SK-N-SH treated with all-trans-retinoic acid at 6 μM for 48 hours (cell line): ENCODE measurements at regions not wholly inside any gene's neighbourhood (a gene's known extent, or its start where the extent isn't known, plus 50 kb on each side); places are given as distances from the start of the nearest gene placed in this dataset.

Source experiments
- ATAC-seq: fragments of 200-7000 bp; cut with Tn5 transposase; 3 replicates; pipeline ENCODE4 v1.9.1; 2020; ENCODE audit warnings: mild to moderate bottlenecking, moderate library complexity
- ARNTL ChIP-seq: fragments of 450-650 bp; formaldehyde crosslinking; IDR thresholded peaks from 2 replicates; pipeline ENCODE4 v1.5.0; 2020; ENCODE audit warnings: low read depth, mild to moderate bottlenecking, moderate library complexity, borderline replicate concordance
- BACH2 ChIP-seq: fragments of 250-450 bp; sonication (Bioruptor Pico); IDR thresholded peaks from 2 replicates; pipeline ENCODE4 v1.9.0; 2021; ENCODE audit warnings: mild to moderate bottlenecking, borderline replicate concordance
- CSDC2 ChIP-seq: fragments of 250-450 bp; sonication (Bioruptor Pico); IDR thresholded peaks from 2 replicates; pipeline ENCODE4 v1.5.0; 2020; ENCODE audit warnings: mild to moderate bottlenecking, moderate library complexity
- ESRRG ChIP-seq: fragments of 250-450 bp; sonication (Bioruptor Pico); IDR thresholded peaks from 2 replicates; pipeline ENCODE4 v1.6.1; 2021; ENCODE audit warnings: mild to moderate bottlenecking
- GLIS3 ChIP-seq: fragments of 250-450 bp; sonication (Bioruptor Pico); IDR thresholded peaks from 2 replicates; pipeline ENCODE4 v1.5.0; 2020; ENCODE audit warnings: mild to moderate bottlenecking, moderate library complexity
- ISL1 ChIP-seq: fragments of 250-450 bp; sonication (Bioruptor Pico); IDR thresholded peaks from 2 replicates; pipeline ENCODE4 v2.1.2; 2022; ENCODE audit warnings: mild to moderate bottlenecking, moderate library complexity
- OSR1 ChIP-seq: fragments of 250-450 bp; sonication (Bioruptor Pico); IDR thresholded peaks from 2 replicates; pipeline ENCODE4 v1.8.0; 2022; ENCODE audit warnings: moderate library complexity, mild to moderate bottlenecking, inconsistent platforms
- PPARA ChIP-seq: fragments of 250-450 bp; sonication (Bioruptor Pico); IDR thresholded peaks from 2 replicates; pipeline ENCODE4 v1.5.0; 2020; ENCODE audit warnings: mild to moderate bottlenecking, borderline replicate concordance
- RARB ChIP-seq: fragments of 250-450 bp; sonication (Bioruptor Pico); IDR thresholded peaks from 2 replicates; pipeline ENCODE4 v1.8.0; 2021; ENCODE audit warnings: mild to moderate bottlenecking, moderate library complexity
- SNAI2 ChIP-seq: fragments of 250-450 bp; sonication (Bioruptor Pico); IDR thresholded peaks from 2 replicates; pipeline ENCODE4 v1.5.0; 2020; ENCODE audit warnings: mild to moderate bottlenecking, moderate library complexity
- TCF4 ChIP-seq: fragments of 250-450 bp; sonication (Bioruptor Pico); IDR thresholded peaks from 2 replicates; pipeline ENCODE4 v1.8.0; 2021; ENCODE audit warnings: mild to moderate bottlenecking, moderate library complexity, borderline replicate concordance
- TOX ChIP-seq: fragments of 250-450 bp; sonication (Bioruptor Pico); IDR thresholded peaks from 2 replicates; pipeline ENCODE4 v1.8.0; 2021; ENCODE audit warnings: mild to moderate bottlenecking, moderate library complexity, borderline replicate concordance
- ZC3H10 ChIP-seq: fragments of 250-450 bp; sonication (Bioruptor Pico); IDR thresholded peaks from 2 replicates; pipeline ENCODE4 v1.5.1; 2021; ENCODE audit warnings: mild to moderate bottlenecking, moderate library complexity
- ZFP30 ChIP-seq: fragments of 450-650 bp; formaldehyde crosslinking; IDR thresholded peaks from 2 replicates; pipeline ENCODE4 v1.5.0; 2022; ENCODE audit warnings: mild to moderate bottlenecking, moderate library complexity
- ZNF70 ChIP-seq: fragments of 450-650 bp; formaldehyde crosslinking; IDR thresholded peaks from 2 replicates; pipeline ENCODE4 v1.5.0; 2020; ENCODE audit warnings: mild to moderate bottlenecking, moderate library complexity
- ZNF8 ChIP-seq: fragments of 450-650 bp; formaldehyde crosslinking; IDR thresholded peaks from 2 replicates; pipeline ENCODE4 v1.5.0; 2020; ENCODE audit warnings: mild to moderate bottlenecking, moderate library complexity
- TF ChIP-seq, protein P1 (sequence below): fragments of 250-450 bp; sonication (Bioruptor Pico); IDR thresholded peaks from 2 replicates; pipeline ENCODE4 v1.8.0; 2021; ENCODE audit warnings: low read depth, mild to moderate bottlenecking, moderate library complexity, borderline replicate concordance
- TF ChIP-seq, protein P2 (sequence below): fragments of 250-450 bp; sonication (Bioruptor Pico); IDR thresholded peaks from 2 replicates; pipeline ENCODE4 v1.8.0; 2020; ENCODE audit warnings: mild to moderate bottlenecking, moderate library complexity, borderline replicate concordance
- TF ChIP-seq, protein P3 (sequence below): fragments of 250-450 bp; sonication (Bioruptor Pico); IDR thresholded peaks from 2 replicates; pipeline ENCODE4 v1.5.0; 2020; ENCODE audit warnings: mild to moderate bottlenecking, moderate library complexity
- TF ChIP-seq, protein P4 (sequence below): fragments of 250-450 bp; sonication (Bioruptor Pico); IDR thresholded peaks from 2 replicates; pipeline ENCODE4 v1.5.1; 2021; ENCODE audit warnings: mild to moderate bottlenecking, moderate library complexity

GRCh38 chr6:19463925-19464324 is 373.2 kb upstream of the ID4 start (continued):
- TF ChIP-seq, protein P1, sequence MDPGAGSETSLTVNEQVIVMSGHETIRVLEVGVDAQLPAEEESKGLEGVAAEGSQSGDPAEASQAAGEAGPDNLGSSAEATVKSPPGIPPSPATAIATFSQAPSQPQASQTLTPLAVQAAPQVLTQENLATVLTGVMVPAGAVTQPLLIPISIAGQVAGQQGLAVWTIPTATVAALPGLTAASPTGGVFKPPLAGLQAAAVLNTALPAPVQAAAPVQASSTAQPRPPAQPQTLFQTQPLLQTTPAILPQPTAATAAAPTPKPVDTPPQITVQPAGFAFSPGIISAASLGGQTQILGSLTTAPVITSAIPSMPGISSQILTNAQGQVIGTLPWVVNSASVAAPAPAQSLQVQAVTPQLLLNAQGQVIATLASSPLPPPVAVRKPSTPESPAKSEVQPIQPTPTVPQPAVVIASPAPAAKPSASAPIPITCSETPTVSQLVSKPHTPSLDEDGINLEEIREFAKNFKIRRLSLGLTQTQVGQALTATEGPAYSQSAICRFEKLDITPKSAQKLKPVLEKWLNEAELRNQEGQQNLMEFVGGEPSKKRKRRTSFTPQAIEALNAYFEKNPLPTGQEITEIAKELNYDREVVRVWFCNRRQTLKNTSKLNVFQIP (CRISPR knock-in tag) = no peak

DNA sequence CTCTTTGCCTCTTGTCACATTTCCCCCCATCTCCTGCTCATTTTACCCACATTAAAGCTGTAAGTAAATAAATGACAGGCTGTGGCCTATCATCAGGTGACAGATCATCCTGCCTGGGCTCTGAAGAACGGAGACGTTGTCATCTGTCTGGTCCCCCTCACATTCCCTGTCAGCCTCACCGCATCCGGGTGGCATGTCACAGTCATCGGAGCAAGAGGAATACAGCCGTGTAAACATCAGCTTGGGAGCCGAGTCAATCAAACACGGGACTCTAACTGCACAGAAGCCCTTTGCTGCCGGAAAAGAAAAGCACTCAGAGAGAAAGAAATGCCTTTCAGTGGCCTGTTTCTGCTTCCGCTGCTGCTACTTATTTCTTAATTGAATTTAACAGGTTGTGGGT is 371.9 kb upstream of the ID4 start:
- TF ChIP-seq TOX (CRISPR knock-in tag) = no peak
- TF ChIP-seq ZNF8 (CRISPR knock-in tag) = no peak
- TF ChIP-seq CSDC2 = no peak
- TF ChIP-seq ZC3H10 (CRISPR knock-in tag) = no peak
- no peak for TF ChIP-seq OSR1
- no peak for TF ChIP-seq ZFP30 (CRISPR knock-in tag)
- TF ChIP-seq, protein P2, sequence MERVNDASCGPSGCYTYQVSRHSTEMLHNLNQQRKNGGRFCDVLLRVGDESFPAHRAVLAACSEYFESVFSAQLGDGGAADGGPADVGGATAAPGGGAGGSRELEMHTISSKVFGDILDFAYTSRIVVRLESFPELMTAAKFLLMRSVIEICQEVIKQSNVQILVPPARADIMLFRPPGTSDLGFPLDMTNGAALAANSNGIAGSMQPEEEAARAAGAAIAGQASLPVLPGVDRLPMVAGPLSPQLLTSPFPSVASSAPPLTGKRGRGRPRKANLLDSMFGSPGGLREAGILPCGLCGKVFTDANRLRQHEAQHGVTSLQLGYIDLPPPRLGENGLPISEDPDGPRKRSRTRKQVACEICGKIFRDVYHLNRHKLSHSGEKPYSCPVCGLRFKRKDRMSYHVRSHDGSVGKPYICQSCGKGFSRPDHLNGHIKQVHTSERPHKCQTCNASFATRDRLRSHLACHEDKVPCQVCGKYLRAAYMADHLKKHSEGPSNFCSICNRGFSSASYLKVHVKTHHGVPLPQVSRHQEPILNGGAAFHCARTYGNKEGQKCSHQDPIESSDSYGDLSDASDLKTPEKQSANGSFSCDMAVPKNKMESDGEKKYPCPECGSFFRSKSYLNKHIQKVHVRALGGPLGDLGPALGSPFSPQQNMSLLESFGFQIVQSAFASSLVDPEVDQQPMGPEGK (CRISPR knock-in tag) = no peak
- TF ChIP-seq RARB (CRISPR knock-in tag) = no peak
- TF ChIP-seq ARNTL (CRISPR knock-in tag) = no peak
- no peak for TF ChIP-seq ESRRG (CRISPR knock-in tag)
- TF ChIP-seq, protein P1 (CRISPR knock-in tag) = no peak
- TF ChIP-seq, all 23 proteins: peak for 0
- no peak for ATAC-seq

GRCh38 chr6:19465760-19466159 is 371.4 kb upstream of the ID4 start:
- no peak for ATAC-seq
- no peak for TF ChIP-seq PPARA (CRISPR knock-in tag)
- TF ChIP-seq, all 23 proteins: peak for 0

DNA sequence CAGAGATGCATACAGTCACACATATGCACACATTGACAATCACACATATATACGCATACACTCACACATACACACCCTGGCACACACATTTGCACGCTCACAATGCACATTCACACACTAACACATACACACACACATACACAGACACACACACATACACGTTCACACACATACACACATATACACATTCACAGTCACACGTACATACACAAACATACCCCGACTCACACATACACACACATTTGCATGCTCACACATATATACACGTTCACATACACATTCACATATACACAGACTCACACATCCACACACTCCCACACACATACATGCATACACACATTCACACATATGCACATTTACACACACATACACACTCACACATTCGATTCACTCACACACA is 366.8 kb upstream of the ID4 start:
- no peak for TF ChIP-seq ISL1
- no peak for TF ChIP-seq OSR1
- TF ChIP-seq, protein P3, sequence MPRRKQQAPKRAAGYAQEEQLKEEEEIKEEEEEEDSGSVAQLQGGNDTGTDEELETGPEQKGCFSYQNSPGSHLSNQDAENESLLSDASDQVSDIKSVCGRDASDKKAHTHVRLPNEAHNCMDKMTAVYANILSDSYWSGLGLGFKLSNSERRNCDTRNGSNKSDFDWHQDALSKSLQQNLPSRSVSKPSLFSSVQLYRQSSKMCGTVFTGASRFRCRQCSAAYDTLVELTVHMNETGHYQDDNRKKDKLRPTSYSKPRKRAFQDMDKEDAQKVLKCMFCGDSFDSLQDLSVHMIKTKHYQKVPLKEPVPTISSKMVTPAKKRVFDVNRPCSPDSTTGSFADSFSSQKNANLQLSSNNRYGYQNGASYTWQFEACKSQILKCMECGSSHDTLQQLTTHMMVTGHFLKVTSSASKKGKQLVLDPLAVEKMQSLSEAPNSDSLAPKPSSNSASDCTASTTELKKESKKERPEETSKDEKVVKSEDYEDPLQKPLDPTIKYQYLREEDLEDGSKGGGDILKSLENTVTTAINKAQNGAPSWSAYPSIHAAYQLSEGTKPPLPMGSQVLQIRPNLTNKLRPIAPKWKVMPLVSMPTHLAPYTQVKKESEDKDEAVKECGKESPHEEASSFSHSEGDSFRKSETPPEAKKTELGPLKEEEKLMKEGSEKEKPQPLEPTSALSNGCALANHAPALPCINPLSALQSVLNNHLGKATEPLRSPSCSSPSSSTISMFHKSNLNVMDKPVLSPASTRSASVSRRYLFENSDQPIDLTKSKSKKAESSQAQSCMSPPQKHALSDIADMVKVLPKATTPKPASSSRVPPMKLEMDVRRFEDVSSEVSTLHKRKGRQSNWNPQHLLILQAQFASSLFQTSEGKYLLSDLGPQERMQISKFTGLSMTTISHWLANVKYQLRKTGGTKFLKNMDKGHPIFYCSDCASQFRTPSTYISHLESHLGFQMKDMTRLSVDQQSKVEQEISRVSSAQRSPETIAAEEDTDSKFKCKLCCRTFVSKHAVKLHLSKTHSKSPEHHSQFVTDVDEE (CRISPR knock-in tag) = no peak
- TF ChIP-seq SNAI2 (CRISPR knock-in tag) = no peak
- no peak for TF ChIP-seq TCF4 (CRISPR knock-in tag)
- no peak for TF ChIP-seq BACH2
- no peak for TF ChIP-seq TOX (CRISPR knock-in tag)
- TF ChIP-seq ZNF8 (CRISPR knock-in tag) = no peak
- TF ChIP-seq, protein P4, sequence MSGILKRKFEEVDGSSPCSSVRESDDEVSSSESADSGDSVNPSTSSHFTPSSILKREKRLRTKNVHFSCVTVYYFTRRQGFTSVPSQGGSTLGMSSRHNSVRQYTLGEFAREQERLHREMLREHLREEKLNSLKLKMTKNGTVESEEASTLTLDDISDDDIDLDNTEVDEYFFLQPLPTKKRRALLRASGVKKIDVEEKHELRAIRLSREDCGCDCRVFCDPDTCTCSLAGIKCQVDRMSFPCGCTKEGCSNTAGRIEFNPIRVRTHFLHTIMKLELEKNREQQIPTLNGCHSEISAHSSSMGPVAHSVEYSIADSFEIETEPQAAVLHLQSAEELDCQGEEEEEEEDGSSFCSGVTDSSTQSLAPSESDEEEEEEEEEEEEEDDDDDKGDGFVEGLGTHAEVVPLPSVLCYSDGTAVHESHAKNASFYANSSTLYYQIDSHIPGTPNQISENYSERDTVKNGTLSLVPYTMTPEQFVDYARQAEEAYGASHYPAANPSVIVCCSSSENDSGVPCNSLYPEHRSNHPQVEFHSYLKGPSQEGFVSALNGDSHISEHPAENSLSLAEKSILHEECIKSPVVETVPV (CRISPR knock-in tag) = no peak
- TF ChIP-seq ZNF70 (CRISPR knock-in tag) = no peak
- TF ChIP-seq ARNTL (CRISPR knock-in tag) = no peak
- TF ChIP-seq, protein P2 (CRISPR knock-in tag) = no peak
- TF ChIP-seq GLIS3 (CRISPR knock-in tag) = no peak
- TF ChIP-seq ZFP30 (CRISPR knock-in tag) = no peak
- ATAC-seq = no peak
